GM12891 (cell line): ENCODE measurements at regions not wholly inside any gene's neighbourhood (a gene's known extent, or its start where the extent isn't known, plus 50 kb on each side); places are given as distances from the start of the nearest gene placed in this dataset.

Experiments
- POLR2A ChIP-seq: IDR thresholded peaks from 2 replicates; pipeline ENCODE4 v1.6.1; 2011; ENCODE audit warnings: low read depth, low read length, control low read depth
- TAF1 ChIP-seq: IDR thresholded peaks from 2 replicates; pipeline ENCODE4 v1.6.1; 2011; ENCODE audit warnings: low read depth, low read length, control low read depth

DNA sequence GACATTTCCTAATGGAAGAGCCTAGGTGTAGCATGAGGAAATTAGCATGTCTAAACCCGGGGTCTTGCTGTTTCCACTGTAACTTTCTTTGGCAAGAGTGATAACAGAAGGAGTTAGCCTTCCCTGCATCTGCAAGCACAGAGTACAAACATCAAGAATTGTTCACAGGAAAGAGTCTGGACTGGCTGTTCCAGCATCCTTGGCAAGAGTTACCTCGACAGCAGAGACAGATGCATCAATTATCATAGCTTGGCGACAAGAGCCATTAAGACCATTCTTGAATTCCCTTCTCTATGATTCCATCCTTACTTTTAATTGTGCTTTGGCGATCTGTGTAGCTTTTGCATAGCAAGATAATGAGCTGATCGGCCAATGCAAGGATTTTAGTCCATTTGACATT is 82.8 kb upstream of the RALGPS2 start:
- no peak for TF ChIP-seq POLR2A
- no peak for TF ChIP-seq TAF1
